ENCODE measurements at regions not wholly inside any gene's neighbourhood (a gene's known extent, or its start where the extent isn't known, plus 50 kb on each side); places are given as distances from the start of the nearest gene placed in this dataset.
"Not testable (repeated sequence)": the region's sequence is repeated elsewhere in the genome, so short reads cannot be mapped to it uniquely, and the experiment has no call there.

- ATAC-seq, CTCF ChIA-PET: not testable (repeated sequence)
Measured at GRCh38 chr21:5071180-5071579, 5450.2 kb upstream of the TPTE start.

GRCh38 chr21:5076854-5077253 lies 5444.5 kb upstream of the TPTE start:
- H3K27me3 Mint-ChIP-seq (ENCODE audit: low read depth); H3K9me3 Mint-ChIP-seq (ENCODE audit: insufficient read depth); H3K27ac Mint-ChIP-seq; H3K4me1 Mint-ChIP-seq (ENCODE audit: low read depth); DNase-seq; POLR2A ChIA-PET; ATAC-seq; H3K36me3 Mint-ChIP-seq (ENCODE audit: low read depth); CTCF ChIA-PET; H3K4me3 Mint-ChIP-seq: not testable (repeated sequence)

More at GRCh38 chr21:5071180-5071579, 5450.2 kb upstream of the TPTE start:
- H3K4me3 Mint-ChIP-seq; POLR2A ChIA-PET; DNase-seq; H3K36me3 Mint-ChIP-seq (ENCODE audit: low read depth); H3K4me1 Mint-ChIP-seq (ENCODE audit: low read depth); H3K9me3 Mint-ChIP-seq (ENCODE audit: insufficient read depth); H3K27ac Mint-ChIP-seq; H3K27me3 Mint-ChIP-seq (ENCODE audit: low read depth): not testable (repeated sequence)

GRCh38 chr21:5079361-5079760 lies 5442.0 kb upstream of the TPTE start:
- H3K36me3 Mint-ChIP-seq (ENCODE audit: low read depth); H3K27me3 Mint-ChIP-seq (ENCODE audit: low read depth); POLR2A ChIA-PET: not testable (repeated sequence)

GRCh38 chr21:5080015-5080414 lies 5441.4 kb upstream of the TPTE start:
- DNase-seq; H3K36me3 Mint-ChIP-seq (ENCODE audit: low read depth); CTCF ChIA-PET; H3K4me1 Mint-ChIP-seq (ENCODE audit: low read depth); H3K27me3 Mint-ChIP-seq (ENCODE audit: low read depth); POLR2A ChIA-PET; H3K4me3 Mint-ChIP-seq; H3K27ac Mint-ChIP-seq; ATAC-seq; H3K9me3 Mint-ChIP-seq (ENCODE audit: insufficient read depth): not testable (repeated sequence)

More at GRCh38 chr21:5079361-5079760, 5442.0 kb upstream of the TPTE start:
- CTCF ChIA-PET; DNase-seq; H3K4me1 Mint-ChIP-seq (ENCODE audit: low read depth); H3K9me3 Mint-ChIP-seq (ENCODE audit: insufficient read depth); H3K27ac Mint-ChIP-seq; H3K4me3 Mint-ChIP-seq; ATAC-seq: not testable (repeated sequence)

- H3K9me3 Mint-ChIP-seq (ENCODE audit: insufficient read depth); DNase-seq; ATAC-seq; CTCF ChIA-PET; H3K27me3 Mint-ChIP-seq (ENCODE audit: low read depth); POLR2A ChIA-PET; H3K27ac Mint-ChIP-seq; H3K4me3 Mint-ChIP-seq; H3K36me3 Mint-ChIP-seq (ENCODE audit: low read depth); H3K4me1 Mint-ChIP-seq (ENCODE audit: low read depth): not testable (repeated sequence)
Measured at GRCh38 chr21:5084246-5084645, 5437.1 kb upstream of the TPTE start.

GRCh38 chr21:5085456-5085855 lies 5435.9 kb upstream of the TPTE start:
- ATAC-seq; H3K4me1 Mint-ChIP-seq (ENCODE audit: low read depth); POLR2A ChIA-PET; CTCF ChIA-PET; H3K9me3 Mint-ChIP-seq (ENCODE audit: insufficient read depth); H3K27ac Mint-ChIP-seq; H3K36me3 Mint-ChIP-seq (ENCODE audit: low read depth); DNase-seq; H3K27me3 Mint-ChIP-seq (ENCODE audit: low read depth); H3K4me3 Mint-ChIP-seq: not testable (repeated sequence)

DNA sequence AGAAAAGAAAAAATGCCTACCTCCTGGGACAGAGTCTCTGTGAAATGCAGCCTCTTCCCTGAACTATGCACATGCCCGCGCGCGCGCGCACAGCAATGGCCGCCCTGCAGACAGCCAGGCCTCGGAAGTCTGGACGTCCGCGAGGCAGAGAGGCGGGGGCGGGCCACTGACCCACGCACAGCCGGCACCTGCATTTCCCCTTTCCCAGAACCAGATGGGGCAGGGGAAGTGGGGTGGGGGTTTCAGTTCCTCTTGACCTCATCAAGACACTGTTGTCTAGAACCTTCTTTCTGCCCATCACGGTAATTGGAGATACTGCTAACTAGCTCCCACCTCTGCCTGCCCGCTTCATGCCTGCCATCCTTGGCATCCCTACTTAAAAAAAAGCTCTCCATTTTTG lies 5435.0 kb upstream of the TPTE start:
- H3K9me3 Mint-ChIP-seq (ENCODE audit: insufficient read depth); CTCF ChIA-PET; ATAC-seq; H3K4me1 Mint-ChIP-seq (ENCODE audit: low read depth); DNase-seq; H3K27ac Mint-ChIP-seq; H3K36me3 Mint-ChIP-seq (ENCODE audit: low read depth); POLR2A ChIA-PET; H3K27me3 Mint-ChIP-seq (ENCODE audit: low read depth); H3K4me3 Mint-ChIP-seq: not testable (repeated sequence)

DNA sequence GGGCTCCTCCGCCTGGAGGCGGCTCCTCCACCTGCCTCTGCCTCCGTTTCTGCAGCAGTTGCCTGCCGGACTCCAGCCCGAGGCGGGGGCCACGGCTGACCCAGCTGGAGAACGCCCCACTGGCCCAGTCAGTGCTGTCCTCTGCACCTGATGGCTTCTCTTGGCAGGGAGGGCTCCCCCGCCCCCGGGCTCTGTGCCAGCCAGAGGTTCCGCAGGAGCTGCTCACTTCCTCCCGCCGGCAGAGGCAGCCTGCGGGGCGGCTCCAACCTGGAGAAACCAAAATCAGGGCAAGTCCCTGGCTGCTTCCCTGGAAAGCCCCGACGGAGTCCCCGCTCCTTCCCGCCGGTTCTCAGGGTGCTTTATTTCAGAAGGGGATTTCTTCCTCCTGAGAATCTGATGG lies 5432.6 kb upstream of the TPTE start:
- H3K4me3 Mint-ChIP-seq; ATAC-seq; POLR2A ChIA-PET; H3K27me3 Mint-ChIP-seq (ENCODE audit: low read depth); H3K4me1 Mint-ChIP-seq (ENCODE audit: low read depth); H3K36me3 Mint-ChIP-seq (ENCODE audit: low read depth); CTCF ChIA-PET; DNase-seq; H3K27ac Mint-ChIP-seq; H3K9me3 Mint-ChIP-seq (ENCODE audit: insufficient read depth): not testable (repeated sequence)

DNA sequence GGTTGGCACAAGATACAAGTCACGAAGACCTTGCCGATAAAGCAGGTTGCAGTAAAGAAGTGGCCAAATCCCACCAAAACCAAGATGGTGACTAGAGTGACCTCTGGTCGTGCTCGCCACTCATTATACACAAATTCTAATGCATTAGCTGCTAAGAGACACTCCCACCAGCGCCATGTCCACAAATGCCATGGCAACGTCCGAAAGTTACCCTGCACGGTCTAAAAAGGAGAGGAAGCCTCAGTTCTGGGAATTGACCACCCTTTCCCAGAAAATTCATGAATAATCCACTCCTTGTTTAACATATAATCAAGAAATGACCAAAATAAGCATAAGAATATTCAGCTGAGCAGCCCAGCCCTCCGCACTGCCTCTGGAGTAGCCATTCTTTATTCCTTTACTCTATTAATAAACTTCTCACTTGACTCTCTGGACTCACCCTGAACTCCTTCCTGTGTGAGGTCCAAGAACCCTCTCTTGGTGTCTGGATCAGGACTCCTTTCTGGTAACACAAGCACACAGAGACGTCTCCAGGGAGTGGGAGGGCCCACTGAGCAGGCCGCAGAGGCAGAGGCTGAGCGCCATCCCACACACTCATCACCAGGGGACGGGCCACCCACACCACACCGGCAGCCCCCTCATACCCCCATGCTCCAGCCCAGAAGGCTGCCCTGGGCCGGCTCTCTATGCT lies 5431.8 kb upstream of the TPTE start:
- H3K27ac Mint-ChIP-seq; H3K27me3 Mint-ChIP-seq (ENCODE audit: low read depth); ATAC-seq; POLR2A ChIA-PET; DNase-seq; H3K9me3 Mint-ChIP-seq (ENCODE audit: insufficient read depth); CTCF ChIA-PET; H3K4me3 Mint-ChIP-seq; H3K4me1 Mint-ChIP-seq (ENCODE audit: low read depth); H3K36me3 Mint-ChIP-seq (ENCODE audit: low read depth): not testable (repeated sequence)

DNA sequence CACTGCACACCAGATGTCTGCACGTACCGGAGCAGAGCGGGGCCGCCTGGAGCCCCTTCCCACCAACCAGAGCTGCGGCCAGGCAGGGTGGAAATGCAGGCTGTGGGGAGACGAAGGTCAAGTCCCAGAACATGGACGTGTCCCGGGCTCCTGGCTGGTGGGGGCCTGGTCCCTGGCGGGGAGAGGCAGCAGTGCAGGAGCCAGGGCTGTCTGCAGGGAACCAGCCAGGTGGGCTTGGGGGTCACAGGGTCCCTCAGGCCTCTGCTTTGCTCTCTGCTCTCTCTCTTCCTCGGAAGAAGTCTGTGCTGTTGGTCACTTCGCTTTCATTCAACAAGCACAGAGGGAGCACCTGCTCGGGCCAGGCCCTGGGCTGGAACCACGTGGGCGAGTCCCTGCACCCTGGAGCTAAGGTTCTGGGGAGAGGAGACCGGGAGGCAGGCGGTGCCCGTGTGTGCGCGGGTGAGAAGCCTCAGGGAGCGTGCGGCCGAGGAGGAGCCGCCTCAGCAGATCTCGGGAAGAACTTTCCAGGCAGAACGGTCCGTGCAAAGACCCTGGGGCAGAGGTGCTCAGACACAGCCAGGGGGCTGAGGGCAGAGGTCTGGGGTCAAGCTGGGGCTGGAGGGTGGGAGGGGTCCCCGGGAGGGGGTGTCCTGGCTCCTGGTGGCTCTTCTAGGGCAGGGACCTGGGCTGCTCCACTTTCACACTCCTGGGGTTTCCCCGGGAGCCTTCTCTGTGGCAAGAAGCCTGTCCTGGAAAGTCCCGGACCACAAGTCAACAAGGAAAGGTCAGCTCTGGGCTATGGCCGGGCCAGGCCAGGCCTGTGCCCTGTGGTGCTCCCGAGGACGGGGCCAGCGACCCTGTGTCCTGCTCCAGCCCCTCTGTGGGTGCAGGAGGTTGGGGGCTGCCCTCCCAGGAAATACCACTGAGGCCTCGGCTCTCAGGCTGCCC lies 5431.0 kb upstream of the TPTE start:
- ATAC-seq; H3K27me3 Mint-ChIP-seq (ENCODE audit: low read depth); H3K4me3 Mint-ChIP-seq; H3K4me1 Mint-ChIP-seq (ENCODE audit: low read depth); POLR2A ChIA-PET; H3K9me3 Mint-ChIP-seq (ENCODE audit: insufficient read depth); CTCF ChIA-PET; H3K36me3 Mint-ChIP-seq (ENCODE audit: low read depth); DNase-seq; H3K27ac Mint-ChIP-seq: not testable (repeated sequence)

DNA sequence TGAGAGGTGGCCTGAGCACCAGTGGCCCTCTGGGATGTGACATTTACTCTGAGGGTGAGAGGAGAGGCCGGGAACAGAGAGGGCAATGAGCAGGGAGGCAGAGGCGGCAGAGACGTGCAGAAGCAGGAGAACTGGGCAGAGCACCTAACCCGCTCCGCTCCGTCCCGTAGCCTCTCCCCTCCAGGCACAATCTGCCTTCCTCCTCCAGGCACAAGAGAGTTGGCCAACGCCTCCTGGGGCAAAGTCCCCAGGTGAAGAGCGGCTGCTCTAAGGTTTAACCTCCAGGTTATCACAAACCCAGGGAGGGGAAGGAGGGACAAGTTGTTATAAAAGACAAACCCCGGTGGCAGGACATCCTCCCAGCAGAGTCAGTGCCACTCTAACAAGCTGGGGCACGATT lies 5430.1 kb upstream of the TPTE start:
- H3K4me1 Mint-ChIP-seq (ENCODE audit: low read depth); H3K36me3 Mint-ChIP-seq (ENCODE audit: low read depth); H3K4me3 Mint-ChIP-seq; ATAC-seq; H3K27me3 Mint-ChIP-seq (ENCODE audit: low read depth); H3K27ac Mint-ChIP-seq; DNase-seq; CTCF ChIA-PET; POLR2A ChIA-PET; H3K9me3 Mint-ChIP-seq (ENCODE audit: insufficient read depth): not testable (repeated sequence)

- H3K4me1 Mint-ChIP-seq (ENCODE audit: low read depth); H3K36me3 Mint-ChIP-seq (ENCODE audit: low read depth); CTCF ChIA-PET; ATAC-seq; H3K27me3 Mint-ChIP-seq (ENCODE audit: low read depth); POLR2A ChIA-PET; H3K9me3 Mint-ChIP-seq (ENCODE audit: insufficient read depth); DNase-seq; H3K4me3 Mint-ChIP-seq; H3K27ac Mint-ChIP-seq: not testable (repeated sequence)
Measured at GRCh38 chr21:5095628-5096027, 5425.8 kb upstream of the TPTE start.
